Aorta (tissue), 5 donors: ENCODE measurements at regions not wholly inside any gene's neighbourhood (a gene's known extent, or its start where the extent isn't known, plus 50 kb on each side); places are given as distances from the start of the nearest gene placed in this dataset.
"Not testable (repeated sequence)": the region's sequence is repeated elsewhere in the genome, so short reads cannot be mapped to it uniquely, and the experiment has no call there.

Source experiments
- ATAC-seq: fragments of 200-7000 bp; cut with Tn5 transposase; one replicate; pipeline ENCODE4 v1.9.1; 2022; ENCODE audit warnings: moderate library complexity; ENCODE audit not compliant: low FRiP score
- DNase-seq, 2 donors: peaks; one replicate each; pipeline ENCODE4 v3.0.0-alpha.2; 2020
- H3K27ac ChIP-seq, 2 donors: one replicate each; pipeline ENCODE4 v1.5.1; 2013; ENCODE audit warnings: low read length in 2 of 2, mild to moderate bottlenecking in 2 of 2, moderate library complexity in 2 of 2, control low read depth in 1 of 2, inconsistent platforms in 1 of 2, low read depth in 1 of 2
- H3K27me3 ChIP-seq, 2 donors: one replicate each; pipeline ENCODE4 v1.6.1; 2013; ENCODE audit warnings: control low read depth in 1 of 2, low read length in 1 of 2, mild to moderate bottlenecking in 1 of 2, moderate library complexity in 1 of 2; ENCODE audit not compliant: insufficient read depth in 2 of 2, control insufficient read depth in 1 of 2
- H3K36me3 ChIP-seq, 2 donors: one replicate each; pipeline ENCODE4 v1.6.1; 2013; ENCODE audit warnings: control low read depth in 1 of 2, low read length in 1 of 2, mild to moderate bottlenecking in 1 of 2; ENCODE audit not compliant: insufficient read depth in 2 of 2, control insufficient read depth in 1 of 2
- H3K4me1 ChIP-seq, 2 donors: one replicate each; pipeline ENCODE4 v1.6.1; 2013; ENCODE audit warnings: low read length in 2 of 2, control low read depth in 1 of 2, mild to moderate bottlenecking in 1 of 2, moderate library complexity in 1 of 2; ENCODE audit not compliant: insufficient read depth in 2 of 2, control insufficient read depth in 1 of 2
- H3K4me3 ChIP-seq, 2 donors: one replicate each; pipeline ENCODE4 v1.5.1; 2013; ENCODE audit warnings: low read length in 2 of 2, control low read depth in 1 of 2, mild to moderate bottlenecking in 1 of 2
- H3K9me3 ChIP-seq: one replicate; pipeline ENCODE4 v1.6.1; 2013; ENCODE audit warnings: mild to moderate bottlenecking, low read length; ENCODE audit not compliant: control insufficient read depth
- WGBS, 2 donors: extraction: QIAGEN DNeasy Blood & Tissue Kit; methylation state at CpG; one replicate each; pipeline ENCODE4 v1.1.7; 2013; 5-methylcytosine and 5-hydroxymethylcytosine counted together
- intact Hi-C, 2 donors: fragments of 100-400 bp; cut with DNase I; formaldehyde crosslinking; loops; one replicate each; pipeline versions ENCODE4 v1.14.2 to v1.15.0; 2022
- donor health status: healthy with polysubstance abuse.
- donor health status: Bipolar disorder and iron deficiency.
- donor health status: DM: no; HTN: no; CAD: no.
- donor health status: DM: no; HTN: no; CAD: no.
- donor health status: DM: yes; HTN: yes; CAD: no.

DNA sequence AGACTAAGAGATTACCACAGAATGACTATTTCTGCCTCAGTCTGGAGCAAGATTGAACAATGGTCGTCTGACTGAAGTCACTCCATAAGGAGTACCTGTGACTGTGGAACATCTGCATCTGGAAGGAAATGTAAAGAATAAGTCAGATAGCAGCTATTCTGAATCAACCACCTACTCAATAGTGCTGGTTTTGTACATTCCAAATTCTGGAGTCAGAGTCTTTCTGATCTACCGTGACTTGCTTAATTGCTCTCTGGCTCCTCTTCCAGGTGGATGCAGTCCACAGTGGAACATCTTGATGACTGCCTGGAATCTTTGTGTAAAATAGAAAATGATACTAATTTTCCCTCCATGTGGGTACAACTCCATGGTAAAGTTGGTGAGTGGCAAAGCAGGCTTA is 156.3 kb upstream of the SEMA3C start:
- no peaks in the 10 kb centered on the region for H3K9me3 ChIP-seq
- no peak overlapping the region for H3K4me3 ChIP-seq
- H3K36me3 ChIP-seq = no peaks in the 10 kb centered on the region
- H3K27ac ChIP-seq = no peak overlapping the region
- WGBS, 2 donors = 84 to 86% methylated on average over 2 of the region's 2 CpGs
- no peak for ATAC-seq
- H3K27me3 ChIP-seq = no peaks in the 10 kb centered on the region
- no peak for DNase-seq
- intact Hi-C loops = no loop called here
- H3K4me1 ChIP-seq = no peaks in the 10 kb centered on the region

DNA sequence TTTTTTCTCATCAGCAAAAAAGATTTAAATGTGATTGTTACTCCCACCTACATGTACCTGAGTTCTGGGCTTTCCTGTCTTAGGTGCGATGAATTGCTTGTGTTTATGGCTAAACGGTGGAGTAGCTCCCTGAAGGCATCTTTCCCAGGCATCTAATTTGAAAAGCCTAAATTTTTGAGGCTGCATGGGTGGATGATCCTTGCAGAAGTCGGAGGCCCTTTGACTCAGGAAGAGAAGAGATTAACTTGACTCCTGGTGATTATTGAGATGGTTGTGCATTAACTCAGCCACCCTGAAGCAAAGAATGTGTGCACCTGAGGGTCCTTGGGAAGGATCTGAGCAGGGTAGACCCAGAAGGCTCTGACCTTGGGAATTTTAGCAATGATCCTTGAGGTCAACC is 155.6 kb upstream of the SEMA3C start:
- Histone ChIP-seq H3K4me1 (no peaks in the 10 kb centered on the region), H3K4me3 (no peak overlapping the region), H3K27me3 (no peaks in the 10 kb centered on the region), H3K36me3 (no peaks in the 10 kb centered on the region), H3K9me3 (no peaks in the 10 kb centered on the region), H3K27ac (no peak overlapping the region)
- no peak for DNase-seq
- intact Hi-C loops = no loop called here
- WGBS, 2 donors = 81 to 87% methylated on average over 3 of the region's 3 CpGs
- ATAC-seq = no peak

DNA sequence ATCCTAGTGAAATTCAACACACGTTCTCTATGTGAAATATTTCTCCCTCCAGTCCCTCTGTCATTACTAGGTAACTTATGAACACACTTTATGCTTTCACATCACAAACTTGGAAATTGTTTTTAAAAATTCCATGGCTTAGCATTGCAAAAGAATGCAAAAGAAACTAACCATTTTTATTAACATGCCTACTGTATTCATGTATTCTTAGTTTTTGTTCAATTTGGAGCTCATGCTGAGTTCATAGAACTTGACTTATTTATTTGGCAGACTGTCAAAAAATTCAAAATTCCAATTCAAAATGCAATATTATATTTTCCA is 155.0 kb upstream of the SEMA3C start:
- ATAC-seq (no peak), DNase-seq (no peak)
- Histone ChIP-seq H3K9me3 (no peaks in the 10 kb centered on the region), H3K4me1 (no peaks in the 10 kb centered on the region), H3K27ac (no peak overlapping the region), H3K36me3 (no peaks in the 10 kb centered on the region), H3K4me3 (no peak overlapping the region), H3K27me3 (no peaks in the 10 kb centered on the region)
- 3 to 28% methylated on average over 1 of the region's 1 CpG for WGBS, 2 donors
- intact Hi-C loops = no loop called here

DNA sequence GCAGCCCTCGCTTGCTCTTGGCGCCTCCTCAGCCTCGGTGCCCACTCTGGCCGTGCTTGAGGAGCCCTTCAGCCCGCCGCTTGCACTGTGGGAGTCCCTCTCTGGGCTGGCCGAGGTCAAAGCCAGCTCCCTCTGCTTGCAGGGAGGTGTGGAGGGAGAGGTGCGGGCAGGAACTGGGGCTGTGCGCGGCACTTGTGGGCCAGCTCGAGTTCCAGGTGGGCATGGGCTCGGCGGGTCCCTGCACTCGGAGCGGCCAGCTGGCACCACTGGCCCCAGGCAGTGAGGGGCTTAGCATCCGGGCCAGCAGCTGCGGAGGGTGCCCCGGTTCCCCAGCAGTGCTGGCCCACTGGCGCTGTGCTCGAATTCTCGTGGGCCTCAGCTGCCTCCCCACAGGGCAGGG is 152.1 kb upstream of the SEMA3C start:
- 90 to 92% methylated on average over 20 to 21 of the region's 21 CpGs for WGBS, 2 donors
- intact Hi-C loops = no loop called here
- H3K27ac ChIP-seq = no peak overlapping the region
- ATAC-seq = no peak
- DNase-seq = no peak
- H3K4me3 ChIP-seq = no peak overlapping the region
- no peaks in the 10 kb centered on the region for H3K4me1 ChIP-seq
- H3K9me3 ChIP-seq = no peaks in the 10 kb centered on the region
- no peaks in the 10 kb centered on the region for H3K27me3 ChIP-seq
- H3K36me3 ChIP-seq = no peaks in the 10 kb centered on the region

DNA sequence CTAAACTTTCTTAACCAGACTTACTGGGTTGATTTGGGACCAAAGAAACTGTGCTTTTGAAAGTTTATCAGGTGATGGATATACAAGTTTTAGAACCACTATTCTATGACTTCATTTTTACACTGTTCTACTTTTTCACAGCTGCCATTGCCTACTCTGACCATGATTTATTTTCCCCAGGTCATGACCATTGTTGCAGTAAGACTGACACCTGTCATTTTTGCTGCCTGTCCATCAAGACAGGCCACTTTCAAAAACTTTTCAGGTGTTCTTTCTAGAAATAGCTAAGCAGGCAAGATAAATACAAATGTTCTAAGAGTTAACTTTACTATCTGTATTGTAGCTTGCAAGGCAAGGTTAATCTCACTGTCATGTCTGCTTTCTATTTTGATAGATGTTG is 147.9 kb upstream of the SEMA3C start:
- intact Hi-C loops = no loop called here
- ATAC-seq = no peak
- no peaks in the 10 kb centered on the region for H3K9me3 ChIP-seq

DNA sequence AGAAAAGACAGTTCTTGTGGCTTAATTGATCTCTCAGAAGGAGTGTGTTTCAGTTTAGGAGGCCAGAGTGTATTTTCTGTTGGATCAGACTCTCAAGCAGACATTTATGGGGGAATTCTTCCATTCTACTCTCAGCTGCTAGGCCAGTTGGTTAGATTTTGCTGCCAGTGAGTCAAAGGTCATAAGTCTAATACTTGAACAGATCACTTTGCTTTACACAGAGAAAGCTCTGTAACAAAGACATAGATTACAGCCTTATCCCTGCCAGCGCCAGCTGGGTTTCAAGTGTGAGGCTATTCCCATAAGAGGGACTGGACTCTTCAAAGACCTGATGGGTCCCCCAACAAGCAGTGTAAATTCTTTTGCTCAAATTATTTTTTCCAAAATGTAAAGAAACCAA is 145.6 kb upstream of the SEMA3C start:
- H3K9me3 ChIP-seq = no peaks in the 10 kb centered on the region
- DNase-seq (no peak), ATAC-seq (no peak)
- WGBS, 2 donors = 95 to 100% methylated on average over 1 of the region's 1 CpG
- no peak overlapping the region for H3K4me3 ChIP-seq
- no peaks in the 10 kb centered on the region for H3K36me3 ChIP-seq
- intact Hi-C loops = no loop called here
- no peak overlapping the region for H3K27ac ChIP-seq
- no peaks in the 10 kb centered on the region for H3K27me3 ChIP-seq
- H3K4me1 ChIP-seq = no peaks in the 10 kb centered on the region

More for the DNA sequence above, 147.9 kb upstream of the SEMA3C start:
- Histone ChIP-seq H3K27me3 (no peaks in the 10 kb centered on the region), H3K27ac (no peak overlapping the region), H3K36me3 (no peaks in the 10 kb centered on the region), H3K4me3 (no peak overlapping the region), H3K4me1 (no peaks in the 10 kb centered on the region)
- no peak for DNase-seq

DNA sequence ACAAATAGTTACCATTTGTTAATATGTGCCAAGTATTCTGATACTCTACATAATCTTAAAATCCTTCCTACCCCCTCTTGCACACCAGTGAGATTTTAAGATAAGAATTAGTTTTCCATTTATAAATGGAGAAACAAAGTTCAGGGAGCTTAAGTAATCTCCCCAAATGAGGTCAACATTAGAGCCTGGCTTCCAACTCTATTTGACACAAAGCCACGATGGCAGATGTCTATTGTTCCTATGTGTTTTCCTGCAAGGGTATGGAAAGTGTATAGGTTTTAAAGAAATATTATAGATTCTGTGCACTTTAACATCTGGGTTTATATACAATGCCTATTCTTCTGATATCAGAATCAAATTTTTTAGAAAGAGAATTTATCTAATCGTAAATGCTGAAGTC is 143.9 kb upstream of the SEMA3C start:
- Histone ChIP-seq H3K9me3 (no peaks in the 10 kb centered on the region), H3K27ac (no peak overlapping the region), H3K4me3 (no peak overlapping the region), H3K4me1 (no peaks in the 10 kb centered on the region), H3K36me3 (no peaks in the 10 kb centered on the region), H3K27me3 (no peaks in the 10 kb centered on the region)
- DNase-seq (no peak), ATAC-seq (no peak)
- 6 to 12% methylated on average over 2 of the region's 2 CpGs for WGBS, 2 donors
- intact Hi-C loops = no loop called here

DNA sequence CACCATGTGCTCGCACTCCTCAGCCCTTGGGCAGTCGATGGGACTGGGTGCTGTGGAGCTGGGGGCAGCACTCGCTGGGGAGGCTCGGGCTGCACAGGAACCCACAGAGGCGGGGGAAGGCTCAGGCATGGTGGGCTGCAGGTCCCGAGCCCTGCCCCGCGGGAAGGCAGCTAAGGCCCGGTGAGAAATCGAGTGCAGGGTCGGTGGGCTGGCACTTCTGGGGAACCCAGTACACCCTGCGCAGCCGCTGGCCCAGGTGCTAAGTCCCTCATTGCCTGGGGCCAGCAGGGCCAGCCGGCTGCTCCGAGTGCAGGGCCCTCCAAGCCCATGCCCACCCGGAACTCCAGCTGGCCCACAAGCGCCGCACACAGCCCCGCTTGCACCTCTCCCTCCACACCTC is 138.6 kb upstream of the SEMA3C start:
- H3K4me1 ChIP-seq, H3K27ac ChIP-seq, DNase-seq, ATAC-seq, intact Hi-C loops, H3K27me3 ChIP-seq, H3K36me3 ChIP-seq, H3K4me3 ChIP-seq, H3K9me3 ChIP-seq: not testable (repeated sequence)
- WGBS, 2 donors = 93 to 97% methylated on average over 19 of the region's 19 CpGs

DNA sequence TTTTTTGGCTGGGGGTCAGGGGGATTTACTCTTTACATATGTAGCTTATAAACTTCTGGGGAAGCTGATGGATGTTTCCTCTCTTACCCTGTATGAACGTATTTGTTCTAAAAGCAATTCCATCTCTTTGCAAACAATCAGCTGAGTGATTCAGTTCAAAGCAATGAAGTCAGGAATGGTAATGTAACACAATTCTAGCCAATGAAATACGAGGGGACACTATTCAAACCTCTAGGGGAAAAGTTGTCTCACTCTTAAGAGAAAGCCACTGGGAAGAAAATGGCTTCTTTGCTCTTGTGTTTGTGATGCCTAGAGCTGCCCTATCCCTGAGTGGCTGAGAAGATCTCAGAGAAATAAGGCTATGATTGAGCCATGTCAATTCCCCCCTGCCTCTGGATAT is 134.8 kb upstream of the SEMA3C start:
- H3K36me3 ChIP-seq = no peaks in the 10 kb centered on the region
- 18 to 23% methylated on average over 2 of the region's 2 CpGs for WGBS, 2 donors
- H3K4me3 ChIP-seq = no peak overlapping the region
- no peaks in the 10 kb centered on the region for H3K27me3 ChIP-seq
- DNase-seq (no peak), ATAC-seq (no peak)
- no peaks in the 10 kb centered on the region for H3K9me3 ChIP-seq
- no peak overlapping the region for H3K27ac ChIP-seq
- no peaks in the 10 kb centered on the region for H3K4me1 ChIP-seq
- intact Hi-C loops = no loop called here
